ENCODE measurements at regions not wholly inside any gene's neighbourhood (a gene's known extent, or its start where the extent isn't known, plus 50 kb on each side); places are given as distances from the start of the nearest gene placed in this dataset.

DNA sequence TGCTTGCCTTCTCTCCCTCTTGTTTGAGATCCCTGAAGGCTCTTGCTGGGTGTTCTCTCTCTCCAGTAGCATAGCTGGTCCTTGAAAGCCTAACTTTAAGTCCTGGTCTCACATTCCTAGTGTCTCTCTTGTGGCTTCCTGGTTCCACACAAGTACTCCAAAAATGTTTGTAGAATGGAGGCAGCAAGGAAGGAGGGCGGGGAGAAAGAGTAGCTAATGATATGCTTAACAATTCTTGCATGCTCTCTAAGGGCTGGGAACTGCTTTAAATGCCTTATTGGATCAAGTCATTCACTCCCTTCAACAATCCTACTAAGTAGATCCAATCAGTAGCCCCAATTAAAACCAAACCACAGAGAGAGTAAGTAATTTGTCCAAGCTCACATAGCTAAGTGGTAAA lies 357.3 kb downstream of the KLF5 start:
- Histone ChIP-seq H3K27ac (no peak overlapping the region), H3K27me3 (ENCODE audit: insufficient read depth in 3 of 3, low read length in 2 of 3) (no peaks in the 10 kb centered on the region), H3K36me3 (ENCODE audit: insufficient read depth in 1 of 2, low read depth in 1 of 2) (no peaks in the 10 kb centered on the region), H3K4me1 (no peaks in the 10 kb centered on the region), H3K9me3 (no peaks in the 10 kb centered on the region), H3K4me3 (no peak overlapping the region)
- intact Hi-C loops (cut with DNase I), result no loop called here
- ATAC-seq (no peak), DNase-seq (no peak)
- 65 to 86% (median 86%) methylated on average over 1 of the region's 1 CpG for WGBS, 3 donors
- TF ChIP-seq CTCF (IDR thresholded peaks at IDR 0.05), result no peak

- no peak for TF ChIP-seq CTCF (IDR thresholded peaks at IDR 0.05)
- no peaks in the 10 kb centered on the region for H3K36me3 ChIP-seq (ENCODE audit: insufficient read depth in 1 of 2, low read depth in 1 of 2)
- WGBS, 3 donors, result 87 to 90% (median 89%) methylated on average over 6 of the region's 6 CpGs
- no peak overlapping the region for H3K27ac ChIP-seq
- no peaks in the 10 kb centered on the region for H3K4me1 ChIP-seq
- H3K9me3 ChIP-seq, result no peaks in the 10 kb centered on the region
- H3K27me3 ChIP-seq (ENCODE audit: insufficient read depth in 3 of 3, low read length in 2 of 3), result no peaks in the 10 kb centered on the region
- ATAC-seq, result no peak
- DNase-seq, result no peak
- intact Hi-C loops (cut with DNase I), result no loop called here
- H3K4me3 ChIP-seq, result no peak overlapping the region
Measured at GRCh38 chr13:73413656-73414055, 354.9 kb downstream of the KLF5 start.

DNA sequence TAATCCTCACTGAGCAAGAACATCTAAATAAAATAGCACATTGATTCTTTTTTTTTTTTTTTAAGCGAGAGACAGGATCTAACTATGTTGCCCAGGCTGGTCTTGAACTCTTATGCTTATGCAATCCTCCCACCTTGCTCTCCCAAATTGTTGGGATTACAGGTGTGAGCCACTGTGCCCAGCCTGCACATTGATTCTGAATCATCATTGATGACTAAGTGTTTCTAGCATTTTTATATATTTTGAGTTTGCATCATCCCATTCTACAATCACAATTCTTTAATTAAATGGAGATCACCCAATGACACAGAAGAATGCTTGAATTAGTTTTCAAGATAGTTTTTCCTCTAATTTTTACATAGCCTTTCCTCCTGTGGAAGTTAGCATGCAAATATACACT lies 354.1 kb downstream of the KLF5 start:
- Histone ChIP-seq H3K4me1 (no peaks in the 10 kb centered on the region), H3K27me3 (ENCODE audit: insufficient read depth in 3 of 3, low read length in 2 of 3) (no peaks in the 10 kb centered on the region), H3K27ac (no peak overlapping the region), H3K36me3 (ENCODE audit: insufficient read depth in 1 of 2, low read depth in 1 of 2) (no peaks in the 10 kb centered on the region), H3K4me3 (no peak overlapping the region), H3K9me3 (no peaks in the 10 kb centered on the region)
- intact Hi-C loops (cut with DNase I), result no loop called here
- 95 to 100% (median 100%) methylated on average over 1 of the region's 1 CpG for WGBS, 3 donors
- no peak for DNase-seq
- TF ChIP-seq CTCF (IDR thresholded peaks at IDR 0.05), result no peak
- no peak for ATAC-seq

DNA sequence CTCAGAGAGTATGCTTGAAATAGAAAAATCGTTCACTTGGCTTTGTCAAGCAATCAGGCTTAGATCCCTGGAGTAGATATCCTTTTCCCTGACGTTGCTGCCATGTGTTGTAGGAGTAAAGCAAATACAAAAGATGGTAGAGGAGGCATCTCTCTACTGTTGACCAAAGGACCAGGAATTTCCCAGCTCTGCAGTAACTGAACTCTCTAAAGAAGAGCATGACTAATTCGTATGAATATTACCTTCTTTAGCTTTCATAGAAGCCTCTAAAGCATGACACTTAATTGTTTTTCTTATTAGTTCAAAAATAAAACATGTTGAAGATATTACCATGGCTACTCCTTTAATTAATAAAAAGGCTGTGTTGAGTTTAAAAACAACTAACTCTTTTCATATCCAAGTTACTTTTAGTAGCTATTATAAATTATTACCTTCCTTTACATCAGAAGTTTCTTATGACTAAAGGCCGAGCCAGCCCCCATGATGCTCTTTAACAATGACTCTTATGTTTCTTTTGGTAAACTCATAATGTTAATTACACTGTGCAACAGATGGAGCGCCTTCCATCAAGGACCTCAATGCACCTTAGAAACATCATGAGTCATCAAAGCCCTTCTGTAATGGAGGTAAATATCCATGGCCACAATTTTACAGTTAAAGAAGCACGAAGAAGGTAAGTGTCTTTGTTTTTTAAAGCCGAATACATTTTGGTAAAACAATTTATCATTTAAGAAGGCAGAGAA lies 352.4 kb downstream of the KLF5 start:
- ATAC-seq (no peak), DNase-seq (no peak)
- H3K4me3 ChIP-seq, result no peak overlapping the region
- H3K36me3 ChIP-seq (ENCODE audit: insufficient read depth in 1 of 2, low read depth in 1 of 2), result no peaks in the 10 kb centered on the region
- H3K27ac ChIP-seq, result no peak overlapping the region
- no peaks in the 10 kb centered on the region for H3K4me1 ChIP-seq
- no peaks in the 10 kb centered on the region for H3K9me3 ChIP-seq
- TF ChIP-seq CTCF (IDR thresholded peaks at IDR 0.05), result no peak
- WGBS, 3 donors, result 72 to 76% (median 72%) methylated on average over 7 of the region's 7 CpGs
- intact Hi-C loops (cut with DNase I), result no loop called here
- H3K27me3 ChIP-seq (ENCODE audit: insufficient read depth in 3 of 3, low read length in 2 of 3), result no peaks in the 10 kb centered on the region

DNA sequence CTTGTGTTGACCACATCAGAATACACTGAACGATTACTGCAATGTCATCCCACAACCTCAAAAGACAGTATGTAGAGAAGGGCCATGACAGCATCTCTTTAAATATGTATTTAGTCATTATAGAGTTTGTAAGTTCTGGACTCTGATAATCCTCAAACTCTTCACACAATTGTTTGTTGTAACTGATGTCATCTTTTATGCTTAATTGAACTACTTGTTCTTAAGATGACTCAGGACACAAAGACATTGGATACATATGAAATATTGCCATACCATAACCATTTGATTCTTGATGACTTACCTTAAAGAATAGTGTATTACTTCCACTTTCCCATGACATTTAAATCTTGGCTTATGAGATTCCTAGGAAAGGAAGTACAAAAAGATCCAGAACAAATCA lies 347.6 kb downstream of the KLF5 start:
- 70 to 81% (median 75%) methylated on average over 1 of the region's 1 CpG for WGBS, 3 donors
- Histone ChIP-seq H3K36me3 (ENCODE audit: insufficient read depth in 1 of 2, low read depth in 1 of 2) (no peaks in the 10 kb centered on the region), H3K4me3 (no peak overlapping the region), H3K9me3 (no peaks in the 10 kb centered on the region), H3K27ac (no peak overlapping the region), H3K4me1 (no peaks in the 10 kb centered on the region), H3K27me3 (ENCODE audit: insufficient read depth in 3 of 3, low read length in 2 of 3) (no peaks in the 10 kb centered on the region)
- ATAC-seq, result no peak
- intact Hi-C loops (cut with DNase I), result no loop called here
- DNase-seq, result no peak
- no peak for TF ChIP-seq CTCF (IDR thresholded peaks at IDR 0.05)
